HL-60 (cell line): ENCODE measurements at regions not wholly inside any gene's neighbourhood (a gene's known extent, or its start where the extent isn't known, plus 50 kb on each side); places are given as distances from the start of the nearest gene placed in this dataset.

Source experiments
- GABPA ChIP-seq: IDR thresholded peaks from 2 replicates; pipeline ENCODE4 v1.6.1; 2012; ENCODE audit warnings: low read depth
- TF ChIP-seq, protein P1 (sequence below): IDR thresholded peaks from one replicate; pipeline ENCODE4 v1.5.1; 2011; ENCODE audit warnings: low read length, control low read depth, inconsistent platforms; ENCODE audit not compliant: insufficient read depth
- TF ChIP-seq, protein P2 (sequence below): IDR thresholded peaks from 2 replicates; pipeline ENCODE4 v1.6.1; 2012; ENCODE audit warnings: low read depth; ENCODE audit not compliant: insufficient replicate concordance

DNA sequence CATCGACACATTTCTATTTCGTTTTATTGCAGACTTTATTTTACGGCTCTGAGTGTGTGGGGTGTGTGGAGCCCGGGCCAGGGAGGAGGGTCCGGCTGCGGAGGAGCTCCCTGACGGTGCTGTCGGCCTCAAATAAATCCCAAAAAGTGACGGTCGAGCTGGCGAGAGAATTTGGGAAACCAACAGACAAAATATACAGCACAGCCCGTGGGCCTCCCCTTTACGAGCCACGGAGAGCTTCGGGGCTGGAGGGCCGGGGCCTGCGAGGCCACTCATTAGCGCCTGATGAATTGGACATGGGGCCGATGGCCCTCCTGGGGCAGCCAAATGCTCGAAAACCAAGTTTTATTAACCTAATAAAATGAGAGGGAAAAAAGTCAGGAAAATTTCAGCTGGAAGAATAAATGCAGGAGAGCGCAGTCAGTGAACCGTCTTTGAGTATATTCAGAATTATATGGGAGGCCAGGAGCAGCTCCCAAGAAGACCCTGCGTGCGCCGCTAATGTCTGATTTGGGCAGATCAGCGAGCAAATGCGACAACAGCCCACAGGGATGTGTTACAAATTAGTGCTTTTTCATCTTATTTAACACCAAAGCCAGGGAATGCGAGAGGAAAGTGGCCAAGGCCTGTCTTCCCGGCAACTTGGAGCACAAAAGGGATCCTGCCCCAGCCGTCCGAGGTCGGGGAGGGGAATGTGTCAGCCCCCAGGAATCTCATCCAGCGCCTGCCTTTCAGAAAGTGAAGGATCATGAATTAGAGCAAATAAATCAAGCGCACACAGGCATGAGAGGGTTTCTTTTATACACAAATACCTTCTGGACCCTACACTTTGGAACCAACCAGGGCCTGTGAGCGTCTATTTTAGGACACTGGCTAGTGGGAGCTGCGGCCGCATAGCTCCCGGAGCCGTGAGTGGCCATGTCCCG lies 249.1 kb downstream of the C16orf95 start:
- TF ChIP-seq, protein P1, sequence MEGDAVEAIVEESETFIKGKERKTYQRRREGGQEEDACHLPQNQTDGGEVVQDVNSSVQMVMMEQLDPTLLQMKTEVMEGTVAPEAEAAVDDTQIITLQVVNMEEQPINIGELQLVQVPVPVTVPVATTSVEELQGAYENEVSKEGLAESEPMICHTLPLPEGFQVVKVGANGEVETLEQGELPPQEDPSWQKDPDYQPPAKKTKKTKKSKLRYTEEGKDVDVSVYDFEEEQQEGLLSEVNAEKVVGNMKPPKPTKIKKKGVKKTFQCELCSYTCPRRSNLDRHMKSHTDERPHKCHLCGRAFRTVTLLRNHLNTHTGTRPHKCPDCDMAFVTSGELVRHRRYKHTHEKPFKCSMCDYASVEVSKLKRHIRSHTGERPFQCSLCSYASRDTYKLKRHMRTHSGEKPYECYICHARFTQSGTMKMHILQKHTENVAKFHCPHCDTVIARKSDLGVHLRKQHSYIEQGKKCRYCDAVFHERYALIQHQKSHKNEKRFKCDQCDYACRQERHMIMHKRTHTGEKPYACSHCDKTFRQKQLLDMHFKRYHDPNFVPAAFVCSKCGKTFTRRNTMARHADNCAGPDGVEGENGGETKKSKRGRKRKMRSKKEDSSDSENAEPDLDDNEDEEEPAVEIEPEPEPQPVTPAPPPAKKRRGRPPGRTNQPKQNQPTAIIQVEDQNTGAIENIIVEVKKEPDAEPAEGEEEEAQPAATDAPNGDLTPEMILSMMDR = no peak
- TF ChIP-seq, protein P2, sequence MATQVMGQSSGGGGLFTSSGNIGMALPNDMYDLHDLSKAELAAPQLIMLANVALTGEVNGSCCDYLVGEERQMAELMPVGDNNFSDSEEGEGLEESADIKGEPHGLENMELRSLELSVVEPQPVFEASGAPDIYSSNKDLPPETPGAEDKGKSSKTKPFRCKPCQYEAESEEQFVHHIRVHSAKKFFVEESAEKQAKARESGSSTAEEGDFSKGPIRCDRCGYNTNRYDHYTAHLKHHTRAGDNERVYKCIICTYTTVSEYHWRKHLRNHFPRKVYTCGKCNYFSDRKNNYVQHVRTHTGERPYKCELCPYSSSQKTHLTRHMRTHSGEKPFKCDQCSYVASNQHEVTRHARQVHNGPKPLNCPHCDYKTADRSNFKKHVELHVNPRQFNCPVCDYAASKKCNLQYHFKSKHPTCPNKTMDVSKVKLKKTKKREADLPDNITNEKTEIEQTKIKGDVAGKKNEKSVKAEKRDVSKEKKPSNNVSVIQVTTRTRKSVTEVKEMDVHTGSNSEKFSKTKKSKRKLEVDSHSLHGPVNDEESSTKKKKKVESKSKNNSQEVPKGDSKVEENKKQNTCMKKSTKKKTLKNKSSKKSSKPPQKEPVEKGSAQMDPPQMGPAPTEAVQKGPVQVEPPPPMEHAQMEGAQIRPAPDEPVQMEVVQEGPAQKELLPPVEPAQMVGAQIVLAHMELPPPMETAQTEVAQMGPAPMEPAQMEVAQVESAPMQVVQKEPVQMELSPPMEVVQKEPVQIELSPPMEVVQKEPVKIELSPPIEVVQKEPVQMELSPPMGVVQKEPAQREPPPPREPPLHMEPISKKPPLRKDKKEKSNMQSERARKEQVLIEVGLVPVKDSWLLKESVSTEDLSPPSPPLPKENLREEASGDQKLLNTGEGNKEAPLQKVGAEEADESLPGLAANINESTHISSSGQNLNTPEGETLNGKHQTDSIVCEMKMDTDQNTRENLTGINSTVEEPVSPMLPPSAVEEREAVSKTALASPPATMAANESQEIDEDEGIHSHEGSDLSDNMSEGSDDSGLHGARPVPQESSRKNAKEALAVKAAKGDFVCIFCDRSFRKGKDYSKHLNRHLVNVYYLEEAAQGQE = no peak
- no peak for TF ChIP-seq GABPA
